Activated CD4-positive, alpha-beta T cell treated with anti-CD3 and anti-CD28 coated beads for 36 hours (primary cell): ENCODE measurements at regions not wholly inside any gene's neighbourhood (a gene's known extent, or its start where the extent isn't known, plus 50 kb on each side); places are given as distances from the start of the nearest gene placed in this dataset.

Experiments used
- ATAC-seq: fragments of 200-7000 bp; cut with Tn5 transposase; one replicate; pipeline ENCODE4 v1.10.0; 2021; ENCODE audit warnings: mild to moderate bottlenecking, moderate library complexity
- CTCF ChIA-PET: fragments of 350-600 bp; sonication (Branson Sonifier 250); formaldehyde crosslinking; loops from one replicate; lab custom pipeline; 2021; ENCODE audit warnings: antibody characterized with exemption; lab: Charles Lee
- POLR2A ChIA-PET: fragments of 350-600 bp; sonication (Branson Sonifier 250); formaldehyde crosslinking; loops from one replicate; lab custom pipeline; 2021; ENCODE audit warnings: antibody characterized with exemption, inconsistent platforms; lab: Charles Lee
- DNase-seq: peaks from one replicate; pipeline ENCODE4 v3.0.0-alpha.2; 2020
- H3K27ac Mint-ChIP-seq: one replicate; pipeline ENCODE4 v1.8.0; 2021; ENCODE audit warnings: mixed read lengths
- H3K27me3 Mint-ChIP-seq: one replicate; pipeline ENCODE4 v1.8.0; 2021; ENCODE audit warnings: mixed read lengths
- H3K36me3 Mint-ChIP-seq: one replicate; pipeline ENCODE4 v1.8.0; 2021; ENCODE audit warnings: low read depth, mixed read lengths
- H3K4me1 Mint-ChIP-seq: one replicate; pipeline ENCODE4 v1.8.0; 2021; ENCODE audit warnings: mixed read lengths
- H3K4me3 Mint-ChIP-seq: one replicate; pipeline ENCODE4 v1.8.0; 2021; ENCODE audit warnings: mild to moderate bottlenecking, moderate library complexity, mixed read lengths
- H3K9me3 Mint-ChIP-seq: one replicate; pipeline ENCODE4 v1.8.0; 2021; ENCODE audit warnings: low read depth, mixed read lengths
- intact Hi-C, 2 experiments: fragments of 100-400 bp; cut with DNase I in 1 of 2; cut with micrococcal nuclease in 1 of 2; formaldehyde crosslinking; loops; one replicate each; pipeline versions ENCODE4 v1.14.2 to v1.15.1; 2022 to 2024; cut with DNase I, micrococcal nuclease

DNA sequence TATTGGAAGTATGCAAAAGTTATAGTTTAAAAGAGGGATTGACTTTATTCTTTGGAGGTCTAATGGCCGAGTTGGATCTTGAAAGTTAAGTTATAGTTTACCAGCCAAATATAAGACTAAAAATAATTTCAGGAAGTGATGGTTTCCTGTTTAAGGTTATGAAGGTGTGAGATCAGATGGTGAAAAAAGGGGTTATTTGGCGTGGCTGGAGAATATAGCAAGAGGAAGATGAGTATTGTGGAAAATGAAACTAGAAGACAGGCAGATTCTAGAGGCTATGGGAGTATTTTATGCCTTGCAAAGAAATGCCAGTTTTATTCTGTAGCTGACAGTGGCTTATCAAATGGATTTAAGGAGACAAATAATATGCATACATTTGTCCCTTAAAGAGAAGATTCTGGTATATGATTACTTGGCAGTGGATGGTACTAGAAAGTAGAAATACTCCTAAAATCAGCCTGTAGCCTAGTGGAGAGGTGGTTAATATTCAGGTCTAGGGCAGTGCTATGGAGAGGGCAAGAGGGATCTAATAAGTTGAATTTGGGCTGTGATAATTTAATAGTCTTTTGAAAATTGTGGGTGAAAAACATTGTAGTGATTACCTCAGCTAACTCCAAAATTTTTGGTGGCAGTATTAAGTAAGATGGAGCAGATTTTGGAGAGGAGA is 1091.8 kb upstream of the ATXN7L3B start:
- DNase-seq (no peak), ATAC-seq (no peak)
- POLR2A ChIA-PET: interaction anchor here (0.5 kb wide), 1 partner anchor 26 kb away, joined by 3 read pairs; no protein-coding TSS in a partner anchor
- Mint-ChIP-seq H3K4me1 (peaks cover 2% of the 10 kb centered on the region), H3K27ac (no peak overlapping the region), H3K4me3 (no peak overlapping the region), H3K27me3 (no peaks in the 10 kb centered on the region), H3K9me3 (peaks cover 1% of the 10 kb centered on the region), H3K36me3 (no peaks in the 10 kb centered on the region)
- intact Hi-C loops: no loop called here
- CTCF ChIA-PET: no interaction called here

DNA sequence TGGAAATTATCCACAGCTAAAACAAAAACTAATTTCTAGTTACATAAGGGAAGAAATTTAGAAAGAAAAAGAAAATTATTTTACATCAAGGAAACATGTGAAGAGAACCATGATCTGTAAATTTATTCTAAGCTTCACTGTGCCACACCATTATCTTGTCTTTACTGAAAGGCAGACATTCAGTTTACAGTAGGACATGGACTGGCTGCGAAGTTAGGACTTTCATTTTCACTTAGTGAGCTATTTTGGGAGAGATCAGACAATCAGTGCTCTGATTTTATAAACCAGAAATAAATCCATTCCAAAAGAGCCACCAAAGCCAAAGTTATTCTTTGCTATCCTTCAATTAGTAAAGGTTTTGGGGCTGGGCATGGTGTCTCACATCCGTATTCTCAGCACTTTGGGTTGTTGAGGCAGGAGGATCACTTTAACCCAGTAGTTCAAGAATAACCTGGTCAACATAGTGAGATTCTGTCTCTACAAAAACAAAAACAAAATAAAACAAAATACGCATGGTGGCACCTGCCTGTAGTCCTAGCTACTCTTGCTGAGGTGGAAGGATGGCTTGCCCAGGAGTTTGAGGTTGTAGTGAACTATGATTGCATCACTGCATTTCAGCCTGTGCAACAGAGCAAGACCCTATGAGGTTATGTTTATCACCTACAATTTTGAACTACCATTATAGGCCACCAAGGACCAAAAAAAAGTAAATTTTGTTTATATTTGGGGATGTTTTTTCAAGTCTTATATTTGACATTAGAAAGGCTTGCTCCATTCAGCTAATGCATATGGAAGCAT is 1084.8 kb upstream of the ATXN7L3B start:
- H3K4me3 Mint-ChIP-seq: no peak overlapping the region
- no peak for DNase-seq
- H3K9me3 Mint-ChIP-seq: peaks cover 5% of the 10 kb centered on the region
- H3K4me1 Mint-ChIP-seq: no peaks in the 10 kb centered on the region
- intact Hi-C loops: no loop called here
- ATAC-seq: no peak
- H3K27me3 Mint-ChIP-seq: no peaks in the 10 kb centered on the region
- ChIA-PET POLR2A (no interaction called here), CTCF (no interaction called here)
- H3K27ac Mint-ChIP-seq: no peak overlapping the region
- H3K36me3 Mint-ChIP-seq: no peaks in the 10 kb centered on the region

DNA sequence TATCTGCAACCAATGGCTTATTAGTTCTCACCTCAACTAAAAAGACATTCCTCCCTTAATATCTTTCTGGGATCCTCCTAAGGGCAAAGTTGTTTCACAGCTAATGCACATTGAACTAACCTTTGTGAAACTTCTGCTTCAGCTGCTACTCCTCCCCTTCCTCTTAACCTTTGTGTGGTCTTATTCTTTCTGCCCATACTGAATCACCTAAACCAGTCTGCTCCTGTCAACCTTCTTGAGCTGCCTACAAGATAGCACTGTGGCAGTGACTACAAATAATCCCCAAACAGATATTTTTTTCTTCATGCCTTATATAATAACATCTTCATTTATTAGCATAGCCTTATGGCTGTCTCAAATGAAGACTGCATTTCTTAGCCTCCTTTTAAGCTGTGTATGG is 1077.4 kb upstream of the ATXN7L3B start:
- H3K4me3 Mint-ChIP-seq: no peak overlapping the region
- no peaks in the 10 kb centered on the region for H3K27me3 Mint-ChIP-seq
- H3K36me3 Mint-ChIP-seq: no peaks in the 10 kb centered on the region
- ChIA-PET CTCF (interaction anchor here (0.5 kb wide), 1 partner anchor 67 kb away, joined by 3 read pairs; no protein-coding TSS in a partner anchor), POLR2A (no interaction called here)
- ATAC-seq (no peak), DNase-seq (no peak)
- no peak overlapping the region for H3K27ac Mint-ChIP-seq
- no peaks in the 10 kb centered on the region for H3K4me1 Mint-ChIP-seq
- peaks cover 2% of the 10 kb centered on the region for H3K9me3 Mint-ChIP-seq
- intact Hi-C loops: no loop called here

DNA sequence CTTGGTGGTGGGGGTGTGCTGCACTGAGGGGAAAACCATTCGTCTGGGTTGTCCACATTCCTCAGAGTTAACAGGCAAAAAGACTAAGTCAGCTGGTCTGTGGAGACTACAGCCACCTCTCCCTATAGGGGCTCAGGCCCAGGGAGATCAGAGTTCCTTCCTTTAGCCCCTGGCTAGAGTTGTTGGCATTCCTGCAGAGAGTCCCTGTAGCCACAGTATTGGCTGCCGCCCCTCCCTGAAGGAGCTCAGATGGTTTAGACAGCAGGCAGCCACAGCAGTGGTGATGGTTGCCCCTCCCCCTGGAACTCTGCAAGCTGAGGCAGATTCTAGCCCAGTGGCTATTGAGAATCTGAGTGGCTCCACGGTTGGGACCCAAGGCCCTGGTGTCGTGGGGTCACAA is 1072.5 kb upstream of the ATXN7L3B start:
- no peak overlapping the region for H3K27ac Mint-ChIP-seq

DNA sequence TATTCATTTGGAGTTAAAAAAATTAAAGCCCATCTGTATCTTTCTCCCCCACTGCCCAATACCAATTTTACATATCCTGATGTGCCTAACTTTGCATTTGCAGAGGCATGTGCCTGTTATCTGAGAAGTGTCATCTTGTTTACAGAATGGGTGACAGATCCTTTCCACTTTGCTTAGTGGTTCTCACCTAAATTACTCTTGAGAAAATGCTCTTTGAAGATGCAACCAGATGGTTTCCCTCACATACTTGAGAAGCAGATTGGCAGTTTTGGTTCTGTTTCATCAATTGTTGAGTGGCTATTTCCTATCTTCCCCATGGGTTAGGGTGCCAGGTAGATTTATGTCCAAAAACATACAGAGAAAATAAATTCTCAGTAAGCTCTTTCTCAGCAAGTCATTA is 1051.4 kb upstream of the ATXN7L3B start:
- no peak overlapping the region for H3K27ac Mint-ChIP-seq
- ATAC-seq: no peak
- no peak for DNase-seq
- no peaks in the 10 kb centered on the region for H3K4me1 Mint-ChIP-seq
- ChIA-PET CTCF (no interaction called here), POLR2A (no interaction called here)
- peaks cover 17% of the 10 kb centered on the region for H3K9me3 Mint-ChIP-seq
- no peaks in the 10 kb centered on the region for H3K27me3 Mint-ChIP-seq
- H3K36me3 Mint-ChIP-seq: no peaks in the 10 kb centered on the region
- intact Hi-C loops: no loop called here
- H3K4me3 Mint-ChIP-seq: no peak overlapping the region

More for the DNA sequence above, 1072.5 kb upstream of the ATXN7L3B start:
- Mint-ChIP-seq H3K4me3 (no peak overlapping the region), H3K9me3 (no peaks in the 10 kb centered on the region), H3K36me3 (no peaks in the 10 kb centered on the region), H3K27me3 (no peaks in the 10 kb centered on the region), H3K4me1 (no peaks in the 10 kb centered on the region)
- DNase-seq (no peak), ATAC-seq (no peak)
- intact Hi-C loops: no loop called here
- POLR2A ChIA-PET: no interaction called here
- CTCF ChIA-PET: interaction anchor here (0.6 kb wide), 1 partner anchor 1263 kb away, joined by 5 read pairs; no protein-coding TSS in a partner anchor

DNA sequence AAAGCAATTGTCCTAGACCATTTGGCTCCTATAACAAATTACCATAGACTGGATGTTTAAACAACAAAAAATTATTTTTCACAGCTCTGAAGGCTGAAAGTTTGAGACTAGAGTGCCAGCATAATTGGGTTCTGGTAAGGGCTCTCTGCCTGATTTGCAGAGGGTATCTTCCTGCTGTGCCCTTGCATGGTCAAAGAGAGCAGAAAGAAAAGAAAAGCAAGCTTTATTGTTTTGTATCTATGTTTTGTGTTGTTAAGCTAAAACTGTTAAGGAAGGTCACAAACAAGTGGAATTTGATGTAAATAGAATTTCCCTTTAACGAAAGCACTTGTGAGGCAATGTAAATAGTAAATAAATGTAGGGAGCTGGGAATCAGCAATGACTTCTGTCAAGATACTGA is 1031.0 kb upstream of the ATXN7L3B start:
- no peaks in the 10 kb centered on the region for H3K27me3 Mint-ChIP-seq
- no peaks in the 10 kb centered on the region for H3K36me3 Mint-ChIP-seq
- H3K4me3 Mint-ChIP-seq: no peak overlapping the region
- intact Hi-C loops: no loop called here
- CTCF ChIA-PET: interaction anchor here (1.1 kb wide), 1 partner anchor 9 kb away, joined by 3 read pairs; no protein-coding TSS in a partner anchor
- peaks cover 6% of the 10 kb centered on the region for H3K9me3 Mint-ChIP-seq
- POLR2A ChIA-PET: no interaction called here
- H3K27ac Mint-ChIP-seq: no peak overlapping the region
- ATAC-seq (no peak), DNase-seq (no peak)
- H3K4me1 Mint-ChIP-seq: no peaks in the 10 kb centered on the region

DNA sequence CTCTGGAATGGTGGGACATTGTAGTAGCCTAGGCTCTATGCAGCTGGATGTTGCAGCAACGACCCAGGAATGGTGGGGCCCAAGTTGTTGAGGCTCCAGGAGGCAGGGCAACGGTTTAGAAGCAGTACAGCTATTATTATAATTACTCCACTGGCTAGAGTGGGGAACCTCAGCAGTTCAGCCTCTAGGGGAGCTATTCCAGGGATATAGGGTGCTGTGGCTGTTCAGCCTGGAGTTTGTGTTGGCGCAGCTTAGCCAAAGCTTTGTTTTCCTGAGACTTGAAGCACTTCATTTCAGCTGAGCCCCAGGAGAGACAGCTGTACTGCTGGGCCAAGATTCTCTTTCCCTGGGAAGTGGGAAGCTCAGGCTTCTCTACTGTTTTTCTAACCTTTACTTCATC is 1023.0 kb upstream of the ATXN7L3B start:
- ChIA-PET CTCF (no interaction called here), POLR2A (interaction anchor here (0.6 kb wide), 1 partner anchor 71 kb away, joined by 3 read pairs; no protein-coding TSS in a partner anchor)
- Mint-ChIP-seq H3K4me1 (no peaks in the 10 kb centered on the region), H3K27me3 (no peaks in the 10 kb centered on the region), H3K27ac (no peak overlapping the region), H3K36me3 (no peaks in the 10 kb centered on the region), H3K9me3 (peaks cover 4% of the 10 kb centered on the region), H3K4me3 (no peak overlapping the region)
- intact Hi-C loops: no loop called here
- DNase-seq (no peak), ATAC-seq (no peak)

DNA sequence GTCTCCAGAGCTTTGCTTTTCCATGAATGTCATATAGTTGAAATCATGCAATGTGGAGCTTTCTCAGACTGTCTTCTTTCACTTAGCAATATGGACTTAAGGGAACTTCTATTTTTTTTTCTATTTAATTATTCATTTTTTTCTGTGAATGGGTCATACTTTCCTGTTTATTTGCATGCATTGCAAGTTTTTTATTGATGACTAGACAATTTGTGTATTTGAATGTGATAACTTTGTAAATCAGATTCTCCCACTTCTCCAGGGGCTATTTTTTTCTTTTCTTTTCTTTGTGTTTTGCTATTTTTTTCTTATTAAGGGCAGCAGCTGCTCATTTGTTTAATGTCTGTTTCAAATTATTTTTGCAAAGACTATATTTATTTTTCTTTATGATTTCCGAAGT is 1019.8 kb upstream of the ATXN7L3B start:
- no peaks in the 10 kb centered on the region for H3K27me3 Mint-ChIP-seq
- no peak overlapping the region for H3K4me3 Mint-ChIP-seq
- POLR2A ChIA-PET: no interaction called here
- no peak for ATAC-seq
- CTCF ChIA-PET: no interaction called here
- DNase-seq: no peak
- H3K36me3 Mint-ChIP-seq: no peaks in the 10 kb centered on the region
- intact Hi-C loops: no loop called here
- H3K9me3 Mint-ChIP-seq: peaks cover 14% of the 10 kb centered on the region
- no peak overlapping the region for H3K27ac Mint-ChIP-seq
- no peaks in the 10 kb centered on the region for H3K4me1 Mint-ChIP-seq

DNA sequence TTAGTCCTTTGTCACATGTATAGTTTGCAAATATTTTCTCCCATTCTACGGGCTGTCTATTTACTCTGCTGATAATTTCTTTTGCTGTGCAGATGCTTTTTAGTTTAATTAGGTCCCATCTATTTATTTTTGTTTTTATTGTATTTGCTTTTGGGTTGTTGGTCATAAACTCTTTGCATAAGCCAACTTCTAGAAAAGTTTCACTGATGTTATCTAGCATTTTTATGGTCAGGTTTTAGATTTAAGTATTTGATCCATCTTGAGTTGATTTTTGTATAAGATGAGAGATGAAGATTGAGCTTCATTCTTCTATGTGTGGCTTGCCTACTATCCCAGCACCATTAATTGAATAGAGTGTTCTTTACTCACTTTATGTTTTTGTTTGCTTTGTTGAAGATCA is 1008.4 kb upstream of the ATXN7L3B start:
- Mint-ChIP-seq H3K4me1 (no peaks in the 10 kb centered on the region), H3K27ac (no peak overlapping the region), H3K9me3 (peaks cover 7% of the 10 kb centered on the region), H3K4me3 (no peak overlapping the region), H3K27me3 (no peaks in the 10 kb centered on the region), H3K36me3 (no peaks in the 10 kb centered on the region)
- ChIA-PET POLR2A (no interaction called here), CTCF (no interaction called here)
- intact Hi-C loops: no loop called here
- no peak for ATAC-seq
- DNase-seq: no peak

DNA sequence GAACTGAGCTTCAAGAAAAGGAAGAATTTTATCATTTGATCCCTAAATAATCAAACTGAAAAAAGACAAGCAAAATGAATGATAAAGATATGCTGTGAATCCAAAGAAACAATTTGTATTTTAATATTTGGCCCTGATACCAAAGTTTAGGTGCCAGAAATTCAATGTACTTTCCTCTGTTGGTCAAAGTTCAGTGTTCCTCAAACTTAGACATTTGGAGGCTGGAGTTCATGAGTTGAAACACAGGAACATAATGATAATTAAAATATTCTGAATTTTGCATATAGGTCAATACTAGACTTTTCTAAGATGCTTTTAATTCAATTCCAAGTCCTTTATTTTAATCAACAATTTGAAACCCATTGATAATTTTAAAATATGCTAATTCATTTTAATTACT is 1007.7 kb upstream of the ATXN7L3B start:
- Mint-ChIP-seq H3K4me3 (no peak overlapping the region), H3K4me1 (no peaks in the 10 kb centered on the region), H3K27ac (no peak overlapping the region), H3K36me3 (no peaks in the 10 kb centered on the region), H3K27me3 (no peaks in the 10 kb centered on the region), H3K9me3 (peaks cover 7% of the 10 kb centered on the region)
- CTCF ChIA-PET: interaction anchor here (1.4 kb wide), 1 partner anchor 11 kb away, joined by 3 read pairs; no protein-coding TSS in a partner anchor
- no peak for DNase-seq
- no peak for ATAC-seq
- POLR2A ChIA-PET: no interaction called here
- intact Hi-C loops: no loop called here

DNA sequence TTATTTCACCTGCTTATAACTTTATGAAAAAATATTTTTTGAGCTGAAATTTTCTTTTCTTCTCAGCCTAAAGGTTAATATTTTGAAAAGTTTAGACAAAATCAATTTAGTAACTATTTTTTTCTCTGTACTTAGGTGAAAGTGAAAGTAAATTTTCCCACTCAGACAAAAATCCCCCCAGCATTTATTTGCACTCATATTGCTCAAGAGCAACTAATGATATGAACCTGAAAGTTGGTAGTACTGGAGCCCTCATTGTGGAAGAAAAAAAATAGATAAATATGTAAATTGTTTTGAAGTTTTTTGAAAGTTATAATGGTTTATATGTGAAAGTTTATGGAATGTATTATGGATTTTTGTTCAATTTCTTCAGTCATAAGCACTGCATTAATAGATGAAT is 1005.9 kb upstream of the ATXN7L3B start:
- Mint-ChIP-seq H3K4me1 (no peaks in the 10 kb centered on the region), H3K4me3 (no peak overlapping the region), H3K27me3 (no peaks in the 10 kb centered on the region), H3K9me3 (peaks cover 10% of the 10 kb centered on the region), H3K27ac (no peak overlapping the region), H3K36me3 (no peaks in the 10 kb centered on the region)
- intact Hi-C loops: no loop called here
- CTCF ChIA-PET: interaction anchor here (0.7 kb wide), 1 partner anchor 80 kb away, joined by 3 read pairs; no protein-coding TSS in a partner anchor
- POLR2A ChIA-PET: no interaction called here
- ATAC-seq (no peak), DNase-seq (no peak)

DNA sequence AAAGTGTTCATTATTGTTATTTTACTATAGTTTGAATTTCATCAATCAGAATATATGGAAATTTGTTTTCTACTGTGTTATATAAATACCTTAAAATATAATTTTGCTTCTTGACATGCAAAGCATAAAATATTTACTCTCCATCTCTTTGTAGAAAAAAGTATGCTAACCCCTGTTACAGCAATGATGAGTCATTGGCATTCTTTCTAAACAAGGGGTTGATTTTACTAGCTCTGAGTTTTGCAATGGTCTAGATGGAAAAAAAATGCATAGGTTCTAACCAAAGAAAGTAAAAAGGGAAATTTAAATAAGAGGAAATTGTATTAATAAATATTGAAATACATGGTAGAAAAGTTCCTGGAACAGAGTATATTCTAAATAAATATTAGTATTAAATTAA is 990.2 kb upstream of the ATXN7L3B start:
- no peak for ATAC-seq
- no peaks in the 10 kb centered on the region for H3K36me3 Mint-ChIP-seq
- peaks cover 4% of the 10 kb centered on the region for H3K9me3 Mint-ChIP-seq
- ChIA-PET CTCF (no interaction called here), POLR2A (no interaction called here)
- no peak overlapping the region for H3K27ac Mint-ChIP-seq
- DNase-seq: no peak
- no peaks in the 10 kb centered on the region for H3K27me3 Mint-ChIP-seq
- no peaks in the 10 kb centered on the region for H3K4me1 Mint-ChIP-seq
- H3K4me3 Mint-ChIP-seq: no peak overlapping the region
- intact Hi-C loops: no loop called here
